ENCODE measurements at regions not wholly inside any gene's neighbourhood (a gene's known extent, or its start where the extent isn't known, plus 50 kb on each side); places are given as distances from the start of the nearest gene placed in this dataset.

DNA sequence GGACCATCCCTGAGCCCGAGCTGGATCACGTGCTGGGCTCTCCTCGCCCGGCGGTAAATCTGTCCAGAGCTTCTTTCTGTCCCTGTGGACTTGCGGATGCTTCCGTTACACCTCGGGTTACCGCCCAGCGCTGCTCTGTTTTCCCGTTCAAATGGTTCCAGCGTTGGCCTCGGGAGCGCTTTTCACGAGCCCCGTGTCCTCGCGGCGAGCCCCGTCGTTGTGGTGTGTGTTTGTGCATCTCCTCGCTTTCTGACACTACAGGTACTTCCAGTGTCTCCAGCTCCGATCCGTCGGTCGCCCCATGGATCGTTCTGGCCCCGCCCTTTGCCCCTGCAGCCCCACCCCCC lies 77.4 kb downstream of the RTP5 start:
- TF ChIP-seq POLR2AphosphoS5 (IDR thresholded peaks at IDR 0.05; ENCODE audit: low read depth), result no peak
- TF ChIP-seq, protein P1, sequence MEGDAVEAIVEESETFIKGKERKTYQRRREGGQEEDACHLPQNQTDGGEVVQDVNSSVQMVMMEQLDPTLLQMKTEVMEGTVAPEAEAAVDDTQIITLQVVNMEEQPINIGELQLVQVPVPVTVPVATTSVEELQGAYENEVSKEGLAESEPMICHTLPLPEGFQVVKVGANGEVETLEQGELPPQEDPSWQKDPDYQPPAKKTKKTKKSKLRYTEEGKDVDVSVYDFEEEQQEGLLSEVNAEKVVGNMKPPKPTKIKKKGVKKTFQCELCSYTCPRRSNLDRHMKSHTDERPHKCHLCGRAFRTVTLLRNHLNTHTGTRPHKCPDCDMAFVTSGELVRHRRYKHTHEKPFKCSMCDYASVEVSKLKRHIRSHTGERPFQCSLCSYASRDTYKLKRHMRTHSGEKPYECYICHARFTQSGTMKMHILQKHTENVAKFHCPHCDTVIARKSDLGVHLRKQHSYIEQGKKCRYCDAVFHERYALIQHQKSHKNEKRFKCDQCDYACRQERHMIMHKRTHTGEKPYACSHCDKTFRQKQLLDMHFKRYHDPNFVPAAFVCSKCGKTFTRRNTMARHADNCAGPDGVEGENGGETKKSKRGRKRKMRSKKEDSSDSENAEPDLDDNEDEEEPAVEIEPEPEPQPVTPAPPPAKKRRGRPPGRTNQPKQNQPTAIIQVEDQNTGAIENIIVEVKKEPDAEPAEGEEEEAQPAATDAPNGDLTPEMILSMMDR (IDR thresholded peaks at IDR 0.05; ENCODE audit: insufficient read depth, low read length), result no peak
